Hypothalamus (tissue), 51 donors: ENCODE measurements at regions not wholly inside any gene's neighbourhood (a gene's known extent, or its start where the extent isn't known, plus 50 kb on each side); places are given as distances from the start of the nearest gene placed in this dataset.
A peak's percentile ranks its signal among the peaks of the same experiment; 100 is the strongest.
"Not testable (repeated sequence)": the region's sequence is repeated elsewhere in the genome, so short reads cannot be mapped to it uniquely, and the experiment has no call there.

Experiments used
- DNase-seq, 51 donors: peaks; one replicate each; lab custom pipeline; 2025; lab: John Stamatoyannopoulos, UW

DNA sequence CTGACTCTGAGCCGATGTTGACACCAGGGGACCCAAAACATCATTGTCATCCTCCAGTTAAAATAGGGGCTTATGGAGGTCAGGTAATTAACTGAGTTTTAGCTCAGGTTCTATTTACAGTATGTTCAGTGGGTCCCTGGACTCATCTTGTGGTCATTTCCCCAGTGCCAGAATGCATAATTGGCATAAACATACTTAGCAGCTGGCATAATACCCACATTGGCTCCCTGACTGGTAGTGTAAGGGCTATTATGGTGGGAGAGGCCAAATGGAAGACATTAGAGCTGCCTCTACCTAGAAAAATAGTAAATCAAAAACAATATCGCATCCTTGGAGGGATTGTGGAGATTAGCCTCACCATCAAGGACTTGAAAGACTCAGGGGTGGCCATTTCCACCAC lies 350.9 kb downstream of the C12orf75 start:
- no peak for DNase-seq

DNA sequence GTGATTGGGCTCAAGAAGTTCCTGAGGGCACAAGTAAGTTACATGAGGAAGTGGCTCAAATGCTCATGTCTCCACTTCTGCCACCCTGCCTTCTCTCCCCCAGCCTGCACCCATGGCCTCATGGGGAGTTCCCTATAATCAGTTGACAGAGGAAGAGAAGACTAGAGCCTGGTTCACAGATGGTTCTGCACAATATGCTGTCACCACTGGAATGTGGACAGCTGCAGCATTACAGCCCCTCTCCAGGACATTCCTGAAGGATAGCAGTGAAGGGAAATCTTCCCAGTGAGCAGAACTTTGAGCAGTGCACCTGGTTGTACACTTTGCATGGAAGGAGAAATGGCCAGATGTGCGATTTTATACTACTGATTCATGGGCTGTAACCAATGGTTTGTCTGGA lies 352.3 kb downstream of the C12orf75 start:
- DNase-seq, result not testable (repeated sequence)

DNA sequence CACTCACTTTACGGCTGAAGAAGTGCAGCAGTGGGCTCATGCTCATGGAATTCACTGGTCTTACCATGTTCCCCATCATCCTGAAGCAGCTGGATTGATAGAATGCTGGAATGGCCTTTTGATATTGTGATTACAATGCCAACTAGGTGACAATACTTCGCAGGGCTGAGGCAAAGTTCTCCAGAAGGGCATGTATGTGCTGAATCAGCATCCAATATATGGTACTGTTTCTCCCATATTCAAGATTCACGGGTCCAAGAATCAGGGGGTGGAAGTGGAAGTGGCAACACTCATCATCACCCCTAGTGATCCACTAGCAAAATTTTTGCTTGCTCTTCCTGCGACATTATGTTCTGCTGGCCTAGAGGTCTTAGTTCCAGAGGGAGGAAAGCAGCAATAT lies 353.3 kb downstream of the C12orf75 start:
- DNase-seq, result not testable (repeated sequence)

DNA sequence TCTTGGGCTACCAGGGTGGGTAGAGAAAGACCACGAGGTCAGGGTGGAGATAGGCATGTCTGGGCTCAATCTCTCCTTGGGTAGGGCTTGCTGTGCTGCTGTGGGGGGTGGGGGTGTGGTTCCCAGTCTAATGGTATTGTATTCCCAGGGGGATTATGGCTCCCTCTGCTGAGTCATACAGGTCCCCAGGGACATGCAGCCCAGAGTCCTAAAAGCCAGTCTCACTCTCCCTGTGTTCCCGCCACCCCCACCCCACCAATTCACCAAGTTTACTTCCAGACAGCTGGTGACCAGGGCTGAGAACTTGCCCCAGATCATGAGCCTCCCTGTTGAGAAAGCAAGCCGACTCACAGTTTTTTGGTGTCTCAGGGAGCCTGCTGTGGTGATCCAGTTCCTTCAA lies 367.6 kb downstream of the C12orf75 start:
- no peak for DNase-seq

DNA sequence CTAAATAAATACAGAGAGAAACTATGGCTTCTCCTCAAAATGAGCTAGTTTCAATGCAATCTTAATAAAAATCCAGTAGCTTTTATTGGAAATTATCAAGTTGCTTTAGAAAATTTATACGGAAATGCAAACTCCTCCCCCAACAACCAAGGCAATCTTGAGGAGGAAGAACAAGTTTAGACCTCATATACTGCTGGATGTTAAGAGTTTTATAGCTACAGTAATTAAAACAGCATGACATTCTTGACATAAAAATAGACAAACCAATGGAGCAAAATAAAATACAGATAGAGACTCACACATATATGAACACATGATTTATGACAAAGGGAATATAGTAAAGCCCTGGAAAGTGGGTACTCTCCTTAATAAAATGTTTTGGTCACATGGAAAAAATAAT lies 368.7 kb downstream of the C12orf75 start:
- DNase-seq, result no peak

DNA sequence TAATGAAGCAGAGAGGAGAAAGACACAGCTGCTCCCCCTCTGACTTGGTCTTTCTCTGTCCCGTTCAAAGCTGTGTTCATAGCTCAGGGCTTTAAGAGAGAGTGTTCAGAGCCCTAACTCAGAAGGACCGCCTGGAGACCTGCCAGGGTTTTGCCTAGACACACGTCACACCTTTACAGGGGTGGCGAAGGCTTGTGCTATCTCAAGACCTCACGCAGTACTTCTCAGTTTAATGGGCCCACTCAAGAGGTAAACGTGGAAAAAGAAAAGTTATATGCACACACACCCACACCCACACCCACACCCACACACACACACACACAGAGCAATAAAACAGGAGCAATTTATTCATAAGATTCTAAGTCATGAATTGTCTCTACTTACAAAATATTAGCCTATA lies 374.3 kb downstream of the C12orf75 start:
- no peak for DNase-seq

DNA sequence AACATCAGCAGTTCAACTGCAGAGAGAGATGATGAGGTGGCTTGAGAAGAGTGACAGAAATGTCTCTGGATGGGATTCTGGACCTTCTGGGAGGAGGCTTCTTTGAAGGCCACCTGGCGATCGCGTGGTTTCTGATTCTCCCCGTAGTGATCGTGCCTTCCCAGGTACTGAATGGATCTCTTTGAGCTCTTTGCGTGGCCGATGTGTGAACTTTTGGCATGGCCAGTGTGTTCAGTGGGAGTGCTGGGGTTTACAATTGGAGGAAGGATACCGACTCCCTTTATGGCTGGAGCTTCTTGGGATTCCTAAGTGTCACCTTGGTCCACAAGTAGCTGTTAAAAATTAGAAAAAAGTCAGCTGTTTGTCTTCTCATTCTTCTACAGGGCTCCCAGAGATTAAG lies 374.7 kb downstream of the C12orf75 start:
- no peak for DNase-seq

DNA sequence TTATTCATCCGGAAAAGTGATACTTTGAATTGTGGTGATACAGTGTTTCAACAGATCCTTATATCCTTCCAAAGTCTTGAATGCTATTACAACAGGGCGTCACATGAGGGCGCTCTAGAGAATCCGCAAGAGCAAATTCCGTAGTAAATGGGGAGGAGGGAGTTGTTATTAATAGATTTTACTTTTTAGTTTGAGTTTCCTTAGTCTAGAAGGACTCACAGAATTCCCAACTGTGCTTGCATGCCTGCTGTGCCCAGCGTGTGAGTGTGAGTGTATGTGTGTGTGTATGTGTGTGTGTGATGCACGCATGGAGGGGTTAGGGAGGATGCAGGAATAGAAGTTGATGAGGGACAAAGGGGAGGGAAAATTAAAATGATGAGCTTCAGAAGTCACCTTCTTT lies 375.3 kb downstream of the C12orf75 start:
- DNase-seq, result peak in 31 of 51 donors; percentile 1 to 69 (median 20)

DNA sequence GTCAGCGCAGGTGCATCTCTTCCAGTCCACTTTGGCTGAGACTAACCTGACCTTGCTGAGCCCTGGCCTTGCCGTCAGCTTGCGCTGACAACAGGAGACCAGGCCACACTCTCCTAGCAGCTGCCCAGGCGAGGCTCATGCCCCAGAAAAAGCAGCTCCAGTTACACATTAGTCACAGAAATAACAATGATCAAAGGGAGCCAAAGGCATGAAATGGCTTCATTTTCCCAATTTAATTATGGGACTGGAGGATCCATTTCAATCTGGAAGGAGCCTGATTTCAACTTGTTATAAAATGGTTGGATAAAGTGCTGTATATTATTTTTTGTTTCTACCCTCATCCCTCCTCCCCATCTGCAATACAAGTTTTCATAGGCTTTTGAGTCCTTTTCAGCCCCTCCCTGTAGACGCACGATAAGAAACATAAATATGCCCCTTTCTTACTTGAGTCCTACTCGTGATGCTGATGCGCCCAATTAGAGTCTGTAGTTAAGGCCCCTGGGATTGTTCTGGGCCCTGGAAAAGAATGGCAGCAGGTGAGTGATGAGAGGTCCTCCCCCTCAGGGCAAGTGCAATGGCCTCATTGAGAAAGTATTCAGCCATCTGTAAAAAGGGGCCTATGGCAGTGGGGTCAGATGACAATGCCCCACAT lies 376.0 kb downstream of the C12orf75 start:
- DNase-seq, result peak in 8 of 51 donors; percentile 1 to 10 (median 2)

DNA sequence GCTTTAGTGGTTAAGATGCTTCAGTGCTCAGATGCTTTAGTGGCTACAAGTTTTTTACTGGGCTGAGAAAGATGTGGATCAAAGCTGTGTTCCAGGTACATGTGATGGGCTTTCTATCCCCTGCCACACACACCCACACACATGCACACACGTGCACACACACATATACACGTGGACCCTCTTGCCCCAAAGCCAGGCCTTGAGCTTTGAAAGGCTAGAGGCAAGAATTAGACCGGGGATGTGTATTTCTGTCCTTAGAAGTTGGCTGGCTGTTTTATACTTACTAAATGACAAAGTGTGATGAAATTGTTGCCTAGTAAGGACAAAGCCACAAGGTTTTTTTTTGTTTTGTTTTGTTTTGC lies 376.5 kb downstream of the C12orf75 start:
- no peak for DNase-seq

DNA sequence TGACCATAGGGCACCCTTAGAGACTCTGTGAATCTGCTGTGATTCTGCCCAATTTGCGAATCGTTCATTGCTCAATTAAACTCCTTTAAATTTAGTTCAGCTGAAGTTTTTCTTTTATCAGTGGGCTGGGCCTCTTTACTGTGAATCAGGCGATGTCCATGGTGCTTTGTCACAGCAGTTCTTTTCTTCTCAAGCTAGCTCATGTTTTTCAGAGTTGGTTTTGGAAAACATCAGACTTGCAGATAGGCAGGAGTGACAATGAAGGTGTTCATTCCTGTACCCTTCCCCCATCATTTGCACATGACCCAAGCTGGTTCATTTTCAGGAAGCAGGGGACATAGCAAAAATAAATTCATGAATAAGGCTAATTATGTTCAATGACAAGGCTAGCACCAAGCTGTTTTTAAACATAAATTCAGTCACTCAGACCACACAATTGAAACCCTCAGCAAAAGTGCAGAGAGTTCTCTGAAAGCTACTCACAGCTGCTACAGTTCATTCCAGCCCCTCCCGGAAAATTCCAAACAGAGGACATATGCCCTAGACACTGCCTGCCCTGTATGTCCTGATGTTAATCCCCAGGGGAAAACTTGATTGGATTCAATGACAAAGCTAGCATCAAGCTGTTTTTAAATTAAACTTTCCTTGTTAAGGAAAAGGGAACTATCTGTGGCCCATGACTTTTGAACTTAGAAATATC lies 383.3 kb downstream of the C12orf75 start:
- DNase-seq, result no peak

DNA sequence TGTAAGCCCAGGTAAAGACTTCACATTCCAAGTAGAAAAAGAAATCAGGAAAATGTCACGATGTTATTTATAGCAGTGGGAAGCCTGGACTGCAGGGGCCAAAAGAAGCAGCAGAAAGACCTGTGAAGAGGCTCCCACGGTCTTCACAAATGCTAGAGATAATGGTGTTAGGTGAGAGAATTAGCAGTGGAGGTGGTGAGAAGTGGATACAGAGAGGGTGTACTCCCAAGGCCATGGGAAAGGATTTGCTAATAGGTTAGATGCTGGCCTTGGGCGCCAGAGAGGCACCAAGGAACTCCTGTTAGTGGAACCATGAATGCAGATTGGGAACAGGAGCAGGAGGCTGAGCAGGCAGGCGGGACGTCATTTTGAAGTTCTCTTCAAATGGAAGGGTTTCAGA lies 386.1 kb downstream of the C12orf75 start:
- DNase-seq, result no peak

DNA sequence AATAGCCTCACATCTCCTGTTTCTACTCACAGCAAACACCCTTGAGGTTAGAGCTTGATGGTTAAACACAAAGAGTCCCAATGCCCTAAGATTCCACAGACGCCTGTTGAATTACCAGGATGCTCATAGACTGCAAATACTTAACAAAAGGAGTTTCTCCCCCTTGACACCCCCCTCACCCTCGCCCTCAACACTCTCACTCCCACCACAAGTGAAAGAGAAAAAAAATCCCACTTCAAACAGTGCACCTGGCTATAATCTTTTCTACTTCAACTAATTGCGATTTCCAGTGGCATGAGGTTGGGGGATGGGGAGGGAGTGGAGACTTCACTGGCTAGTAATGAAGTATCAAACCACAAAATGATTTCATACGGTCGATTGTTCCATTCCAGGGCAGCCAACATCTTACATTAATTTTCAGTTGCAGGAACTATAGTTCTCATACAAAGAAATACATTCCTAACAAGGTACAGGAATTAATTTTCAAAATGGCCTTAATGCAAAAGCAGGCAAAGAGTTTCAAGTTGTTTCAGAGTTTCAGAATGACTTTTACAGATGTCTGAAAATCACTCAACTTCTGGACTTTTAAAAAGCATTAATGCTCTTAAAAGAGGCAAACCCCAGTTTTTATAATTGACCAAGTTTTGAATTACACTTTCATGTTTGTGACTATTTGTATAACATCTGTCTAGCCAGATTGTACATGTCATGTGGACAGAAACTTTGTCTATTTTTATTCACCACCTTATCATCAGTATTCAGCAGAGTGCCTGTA lies 390.7 kb downstream of the C12orf75 start:
- no peak for DNase-seq

DNA sequence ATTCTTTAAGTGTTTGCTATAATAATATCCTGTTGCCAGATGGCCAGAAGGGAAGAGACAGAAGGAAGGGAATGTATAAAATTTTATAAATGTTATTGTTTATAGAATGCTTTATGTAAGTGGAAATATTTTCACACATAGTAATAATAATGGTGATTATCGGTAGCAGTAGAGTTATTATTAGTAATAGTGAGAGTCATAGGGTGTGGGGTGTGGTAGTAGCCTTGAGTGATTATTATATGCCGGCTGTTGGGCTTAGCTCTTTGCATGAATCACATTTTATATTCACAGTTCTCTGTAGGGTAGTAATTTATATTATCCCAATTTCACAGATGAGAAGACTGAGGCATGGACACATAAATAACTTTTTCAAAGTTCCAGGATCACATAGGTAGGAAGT lies 391.4 kb downstream of the C12orf75 start:
- no peak for DNase-seq

DNA sequence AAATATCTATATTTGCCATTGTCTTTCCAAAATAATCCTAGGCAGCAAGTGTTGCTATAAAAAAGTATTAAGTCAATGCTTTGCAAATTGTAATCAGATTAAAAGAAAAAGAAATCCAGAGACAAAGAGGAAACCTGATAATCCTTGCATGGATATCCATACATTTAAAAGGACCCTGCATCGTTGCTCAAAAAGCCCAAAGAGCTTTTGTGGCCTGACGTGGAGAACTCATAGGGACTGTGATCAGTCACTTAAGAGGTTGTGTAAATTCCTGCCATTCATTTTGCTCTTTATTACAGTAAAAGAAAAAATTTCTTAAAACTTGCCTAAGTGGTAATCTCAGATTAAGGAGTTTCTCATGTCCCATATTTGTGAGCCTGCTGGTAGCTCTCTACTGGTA lies 392.6 kb downstream of the C12orf75 start:
- DNase-seq, result no peak

DNA sequence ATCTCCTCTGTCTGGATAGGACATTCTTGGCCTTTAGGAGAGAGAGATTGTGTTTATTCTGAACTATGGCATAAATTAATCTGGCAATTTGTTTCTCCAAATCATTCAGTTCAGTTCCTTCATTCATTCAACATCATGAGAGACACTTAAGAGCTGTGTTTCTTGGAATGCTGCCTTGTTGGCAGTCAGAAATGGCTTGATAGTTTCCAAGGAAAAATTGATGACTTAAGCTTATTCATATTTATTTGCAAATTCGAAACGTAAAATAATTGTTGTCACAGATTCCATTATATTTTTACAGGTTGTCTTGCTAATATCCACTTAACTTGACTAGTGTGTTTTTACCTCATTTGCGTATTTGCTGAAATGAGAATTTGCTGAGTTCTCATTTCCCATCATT lies 393.0 kb downstream of the C12orf75 start:
- no peak for DNase-seq

DNA sequence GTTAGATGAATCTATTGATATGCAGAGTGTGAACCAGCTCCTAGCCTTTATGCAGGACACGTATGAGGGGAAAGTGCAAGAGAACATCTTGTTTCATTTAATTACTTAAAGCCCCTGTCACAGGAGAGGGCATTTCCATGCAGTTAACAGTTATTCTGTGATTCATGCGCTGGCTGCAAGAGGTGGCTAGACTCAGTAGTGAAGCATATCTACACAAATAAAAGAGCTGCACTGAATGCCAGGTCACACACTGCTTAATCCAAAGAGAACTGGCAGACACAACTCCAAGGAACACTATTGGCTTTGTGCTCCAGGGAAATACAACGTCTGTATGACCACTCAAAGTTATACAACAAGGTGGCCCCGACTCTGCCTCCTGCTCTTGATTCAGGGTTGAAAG lies 394.1 kb downstream of the C12orf75 start:
- peak in 33 of 51 donors; percentile 6 to 80 (median 42) for DNase-seq

DNA sequence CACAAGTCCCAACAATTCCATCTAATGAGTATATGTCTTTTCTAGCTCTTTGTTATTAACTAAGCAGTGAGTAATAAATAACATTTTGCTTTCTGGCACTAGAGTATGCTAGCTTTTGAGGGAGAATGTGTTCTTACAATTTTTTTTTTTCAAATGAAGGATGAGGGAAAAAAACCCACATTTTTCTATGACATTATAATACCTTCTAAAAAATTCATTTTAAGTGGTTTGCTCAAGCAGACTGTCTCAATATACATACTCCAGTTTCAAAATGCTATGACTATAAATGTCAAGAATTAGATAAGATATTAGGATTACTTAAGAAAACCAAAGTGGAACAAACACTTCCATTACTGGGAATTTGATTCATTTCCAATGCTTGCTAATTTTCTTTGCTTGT lies 394.6 kb downstream of the C12orf75 start:
- no peak for DNase-seq

DNA sequence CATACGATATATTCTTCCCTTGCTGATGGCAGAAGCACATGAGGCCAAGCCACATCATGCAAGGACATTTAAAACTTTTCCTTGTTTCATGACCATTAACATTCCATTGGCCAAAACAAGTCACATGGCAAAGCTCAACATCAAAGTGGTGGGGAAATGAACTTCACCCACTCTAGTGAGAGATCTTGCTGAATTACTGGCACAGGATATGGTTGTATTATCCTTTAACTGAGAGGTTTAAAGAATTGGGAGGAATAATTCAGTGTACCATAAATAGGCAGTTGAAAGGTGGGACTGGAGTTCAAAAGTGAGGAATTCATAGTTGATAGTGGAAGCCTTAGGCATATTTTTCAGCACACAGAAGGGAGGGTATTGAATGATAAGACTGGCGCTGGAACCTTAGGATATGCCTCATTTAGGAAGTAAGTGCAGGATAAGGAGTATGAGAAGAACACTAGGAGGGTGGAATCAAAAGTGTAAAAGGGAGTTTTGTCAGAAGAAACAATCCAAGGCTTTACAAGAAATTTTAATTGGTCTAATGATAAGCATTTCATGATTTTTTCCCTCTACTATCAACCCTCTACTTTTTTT lies 398.8 kb downstream of the C12orf75 start:
- no peak for DNase-seq

DNA sequence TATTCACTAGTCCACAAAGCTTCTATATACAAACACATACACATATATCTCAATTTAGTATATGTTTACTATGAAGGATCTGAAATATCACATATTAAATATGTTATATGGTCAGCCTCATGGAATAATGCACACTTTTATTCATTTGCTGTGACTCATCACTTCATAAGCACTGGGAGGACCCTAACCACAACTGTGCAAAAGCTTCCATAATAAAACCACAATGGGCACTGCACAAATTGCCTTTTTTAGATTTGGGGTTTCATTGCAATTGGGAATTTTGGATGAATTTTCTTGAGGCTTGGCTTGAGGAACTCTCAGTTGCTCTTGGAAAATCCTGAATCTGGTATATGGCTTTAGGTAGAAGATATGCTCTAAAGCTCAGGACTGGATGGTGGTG lies 399.4 kb downstream of the C12orf75 start:
- DNase-seq, result no peak

DNA sequence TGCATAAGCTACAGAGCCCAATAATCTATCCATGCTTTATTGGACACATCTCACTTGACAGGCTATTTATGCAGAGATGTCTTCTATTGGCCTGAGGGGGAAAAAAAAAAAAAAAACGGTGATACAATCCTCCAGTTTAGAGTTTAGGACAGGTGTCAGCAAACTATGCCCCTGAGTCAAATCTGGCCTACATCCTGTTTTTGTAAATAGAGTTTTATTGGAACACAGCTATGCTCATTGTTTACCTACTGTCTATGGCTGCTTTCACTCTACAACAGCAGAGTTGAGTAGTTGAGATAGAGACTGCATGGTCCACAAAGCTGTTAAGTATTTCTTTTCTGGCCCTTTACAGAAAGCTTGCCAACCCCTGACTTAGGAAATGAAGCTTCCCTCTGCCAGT lies 403.1 kb downstream of the C12orf75 start:
- no peak for DNase-seq

DNA sequence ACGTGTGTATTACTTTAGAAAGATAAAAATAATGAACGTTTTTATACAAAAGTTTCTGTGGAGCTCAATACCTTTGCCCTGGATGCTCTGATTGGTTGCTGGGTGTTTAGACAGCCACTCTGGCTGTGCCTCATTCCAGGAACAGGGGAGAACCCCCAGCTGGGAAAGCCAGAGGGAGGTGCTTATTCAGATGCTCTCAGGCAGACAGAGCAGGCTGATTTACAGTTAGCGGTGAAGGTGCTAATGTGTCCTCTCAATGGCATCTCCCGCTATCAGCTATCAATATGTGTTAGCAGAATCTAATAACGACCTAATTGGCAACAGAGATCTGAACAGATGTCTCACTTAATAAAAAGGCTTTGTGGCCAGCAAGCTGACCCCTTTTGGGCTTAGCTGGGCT lies 402.3 kb downstream of the NUAK1 start:
- no peak for DNase-seq
